ENCODE measurements at regions not wholly inside any gene's neighbourhood (a gene's known extent, or its start where the extent isn't known, plus 50 kb on each side); places are given as distances from the start of the nearest gene placed in this dataset.

- TF ChIP-seq TSHZ2 (CRISPR knock-in tag; IDR thresholded peaks at IDR 0.05) (no peak), SNAI2 (CRISPR knock-in tag; IDR thresholded peaks at IDR 0.05) (no peak), ZNF565 (CRISPR knock-in tag; conservative IDR thresholded peaks at IDR 0.05; ENCODE audit: low read depth) (no peak), ESRRG (CRISPR knock-in tag; IDR thresholded peaks at IDR 0.05) (no peak), PPARA (CRISPR knock-in tag; IDR thresholded peaks at IDR 0.05; ENCODE audit: borderline replicate concordance) (no peak), TCF4 (CRISPR knock-in tag; IDR thresholded peaks at IDR 0.05; ENCODE audit: borderline replicate concordance) (no peak), ZNF70 (CRISPR knock-in tag; IDR thresholded peaks at IDR 0.05) (no peak), OSR1 (CRISPR knock-in tag; IDR thresholded peaks at IDR 0.05) (no peak), TOX (CRISPR knock-in tag; IDR thresholded peaks at IDR 0.05; ENCODE audit: borderline replicate concordance) (no peak), CSDC2 (CRISPR knock-in tag; IDR thresholded peaks at IDR 0.05) (no peak)
These were observed 1350.2 kb downstream of the ZPLD1 start (continued) for GRCh38 chr3:103785017-103785416.

GRCh38 chr3:103785537-103785936 lies 1350.7 kb downstream of the ZPLD1 start:
- TF ChIP-seq ZNF8 (CRISPR knock-in tag; IDR thresholded peaks at IDR 0.05) (no peak), POU6F1 (CRISPR knock-in tag; IDR thresholded peaks at IDR 0.05; ENCODE audit: borderline replicate concordance, low read depth) (no peak), GLIS3 (CRISPR knock-in tag; IDR thresholded peaks at IDR 0.05) (no peak), TCF4 (CRISPR knock-in tag; IDR thresholded peaks at IDR 0.05; ENCODE audit: borderline replicate concordance) (no peak), ZFP3 (CRISPR knock-in tag; IDR thresholded peaks at IDR 0.05) (no peak), ZNF565 (CRISPR knock-in tag; conservative IDR thresholded peaks at IDR 0.05; ENCODE audit: low read depth) (no peak), ZNF70 (CRISPR knock-in tag; IDR thresholded peaks at IDR 0.05) (no peak), SNAI2 (CRISPR knock-in tag; IDR thresholded peaks at IDR 0.05) (no peak), ZC3H10 (CRISPR knock-in tag; IDR thresholded peaks at IDR 0.05) (no peak), RARB (CRISPR knock-in tag; IDR thresholded peaks at IDR 0.05) (no peak), TOX (CRISPR knock-in tag; IDR thresholded peaks at IDR 0.05; ENCODE audit: borderline replicate concordance) (no peak)
- no peak for ATAC-seq

- TF ChIP-seq CSDC2 (CRISPR knock-in tag; IDR thresholded peaks at IDR 0.05) (no peak), ZC3H10 (CRISPR knock-in tag; IDR thresholded peaks at IDR 0.05) (no peak), ZNF8 (CRISPR knock-in tag; IDR thresholded peaks at IDR 0.05) (no peak), CREB5 (CRISPR knock-in tag; IDR thresholded peaks at IDR 0.05; ENCODE audit: low read depth) (no peak), CSRNP3 (CRISPR knock-in tag; IDR thresholded peaks at IDR 0.05) (no peak), ZFP30 (CRISPR knock-in tag; IDR thresholded peaks at IDR 0.05) (no peak), TSHZ2 (CRISPR knock-in tag; IDR thresholded peaks at IDR 0.05) (no peak), SNAI2 (CRISPR knock-in tag; IDR thresholded peaks at IDR 0.05) (no peak), ARNTL (CRISPR knock-in tag; IDR thresholded peaks at IDR 0.05; ENCODE audit: borderline replicate concordance, low read depth) (no peak), GLIS3 (CRISPR knock-in tag; IDR thresholded peaks at IDR 0.05) (no peak), RARB (CRISPR knock-in tag; IDR thresholded peaks at IDR 0.05) (no peak), BACH2 (CRISPR knock-in tag; IDR thresholded peaks at IDR 0.05; ENCODE audit: borderline replicate concordance) (no peak), PATZ1 (CRISPR knock-in tag; IDR thresholded peaks at IDR 0.05; ENCODE audit: borderline replicate concordance) (no peak), OSR1 (CRISPR knock-in tag; IDR thresholded peaks at IDR 0.05) (no peak), ZNF70 (CRISPR knock-in tag; IDR thresholded peaks at IDR 0.05) (no peak), ZNF565 (CRISPR knock-in tag; conservative IDR thresholded peaks at IDR 0.05; ENCODE audit: low read depth) (no peak), ESRRG (CRISPR knock-in tag; IDR thresholded peaks at IDR 0.05) (no peak), PPARA (CRISPR knock-in tag; IDR thresholded peaks at IDR 0.05; ENCODE audit: borderline replicate concordance) (no peak), ZFP3 (CRISPR knock-in tag; IDR thresholded peaks at IDR 0.05) (no peak), POU6F1 (CRISPR knock-in tag; IDR thresholded peaks at IDR 0.05; ENCODE audit: borderline replicate concordance, low read depth) (no peak)
- ATAC-seq: no peak
These were observed 1351.5 kb downstream of the ZPLD1 start for GRCh38 chr3:103786296-103786695.
